CD14-positive monocyte (primary cell): ENCODE measurements at regions not wholly inside any gene's neighbourhood (a gene's known extent, or its start where the extent isn't known, plus 50 kb on each side); places are given as distances from the start of the nearest gene placed in this dataset.

Source experiments
- DNase-seq, 3 donors: peaks; one replicate each; pipeline ENCODE4 v3.0.0-alpha.2; 2011 to 2022
- H2AFZ ChIP-seq: 2 replicates; pipeline ENCODE4 v1.6.0; 2012; ENCODE audit warnings: mild to moderate bottlenecking, low read depth, low read length, inconsistent platforms; ENCODE audit not compliant: insufficient read depth, poor library complexity, severe bottlenecking
- H3K27ac ChIP-seq, 2 donors: 1 replicate in 1 of 2; 2 replicates in 1 of 2; pipeline ENCODE4 v1.5.1; 2012 to 2013; ENCODE audit warnings: low read length in 2 of 2, control low read depth in 1 of 2, inconsistent platforms in 1 of 2, low read depth in 1 of 2, mild to moderate bottlenecking in 1 of 2
- H3K27me3 ChIP-seq, 2 donors: one replicate each; pipeline versions ENCODE4 v1.6.0 to v1.6.1; 2011 to 2013; ENCODE audit warnings: low read length in 2 of 2; ENCODE audit not compliant: control insufficient read depth in 2 of 2, insufficient read depth in 2 of 2
- H3K36me3 ChIP-seq, 2 donors: replicated peaks in 1 of 2; 1 replicate in 1 of 2; 2 replicates in 1 of 2; pipeline versions ENCODE4 v1.5.1 to v1.6.1; 2012 to 2013; ENCODE audit warnings: low read length in 2 of 2, control low read depth in 1 of 2, inconsistent platforms in 1 of 2, mild to moderate bottlenecking in 1 of 2; ENCODE audit not compliant: insufficient read depth in 2 of 2, control insufficient read depth in 1 of 2
- H3K4me1 ChIP-seq, 2 donors: 1 replicate in 1 of 2; 2 replicates in 1 of 2; pipeline versions ENCODE4 v1.5.1 to v1.6.1; 2012 to 2013; ENCODE audit warnings: low read length in 2 of 2, control low read depth in 1 of 2, inconsistent platforms in 1 of 2, mild to moderate bottlenecking in 1 of 2, moderate library complexity in 1 of 2; ENCODE audit not compliant: insufficient read depth in 2 of 2, control insufficient read depth in 1 of 2
- H3K4me2 ChIP-seq: replicated peaks from 2 replicates; pipeline ENCODE3; 2012; ENCODE audit warnings: low read length, moderate library complexity, mild to moderate bottlenecking; ENCODE audit not compliant: poor library complexity, severe bottlenecking; ENCODE audit errors: extremely low read depth
- H3K4me3 ChIP-seq, 3 experiments: fragments of 200-600 bp in 1 of 3; sonication (generic) in 1 of 3; replicated peaks in 1 of 3; 1 replicate in 2 of 3; 2 replicates in 1 of 3; pipeline ENCODE4 v1.5.1; 2011 to 2013; ENCODE audit warnings: low read length in 3 of 3, mild to moderate bottlenecking in 3 of 3, control low read depth in 2 of 3, low read depth in 2 of 3, inconsistent platforms in 1 of 3, moderate library complexity in 1 of 3
- H3K79me2 ChIP-seq: 2 replicates; pipeline ENCODE4 v1.6.0; 2012; ENCODE audit warnings: mild to moderate bottlenecking, control low read depth, inconsistent platforms, low read length, moderate library complexity; ENCODE audit not compliant: insufficient read depth
- H3K9ac ChIP-seq: 2 replicates; pipeline ENCODE4 v1.6.0; 2017; ENCODE audit warnings: low read length, mild to moderate bottlenecking; ENCODE audit not compliant: insufficient read depth, poor library complexity, severe bottlenecking
- H3K9me3 ChIP-seq, 2 donors: replicated peaks in 1 of 2; 1 replicate in 1 of 2; 2 replicates in 1 of 2; pipeline versions ENCODE4 v1.5.1 to v1.6.1; 2012 to 2013; ENCODE audit warnings: low read length in 2 of 2, control low read depth in 1 of 2; ENCODE audit not compliant: control insufficient read depth in 1 of 2, insufficient read depth in 1 of 2
- H4K20me1 ChIP-seq: 2 replicates; pipeline ENCODE4 v1.6.0; 2012; ENCODE audit warnings: mild to moderate bottlenecking, low read length, control low read depth, moderate library complexity; ENCODE audit not compliant: insufficient read depth
- H3K27ac Mint-ChIP-seq, 7 donors: one replicate each; pipeline ENCODE4 v1.8.0; 2020; ENCODE audit warnings: mild to moderate bottlenecking in 7 of 7, mixed read lengths in 7 of 7, moderate library complexity in 6 of 7, inconsistent platforms in 2 of 7
- H3K27me3 Mint-ChIP-seq, 3 donors: one replicate each; pipeline ENCODE4 v1.8.0; 2021 to 2022; ENCODE audit warnings: low read depth in 3 of 3, mild to moderate bottlenecking in 3 of 3, mixed read lengths in 3 of 3, moderate library complexity in 3 of 3, inconsistent platforms in 1 of 3
- H3K36me3 Mint-ChIP-seq, 2 donors: one replicate each; pipeline ENCODE4 v1.8.0; 2020; ENCODE audit warnings: mixed read lengths in 2 of 2, inconsistent platforms in 1 of 2, mild to moderate bottlenecking in 1 of 2
- H3K4me1 Mint-ChIP-seq: one replicate; pipeline ENCODE4 v1.8.0; 2020; ENCODE audit warnings: mild to moderate bottlenecking, mixed read lengths
- H3K4me3 Mint-ChIP-seq, 2 donors: one replicate each; pipeline ENCODE4 v1.8.0; 2020; ENCODE audit warnings: mild to moderate bottlenecking in 2 of 2, mixed read lengths in 2 of 2, moderate library complexity in 1 of 2
- H3K9me3 Mint-ChIP-seq, 7 donors: one replicate each; pipeline ENCODE4 v1.8.0; 2020 to 2022; ENCODE audit warnings: mixed read lengths in 7 of 7, mild to moderate bottlenecking in 6 of 7, moderate library complexity in 6 of 7, inconsistent platforms in 2 of 7
- CTCF ChIP-seq: fragments of 200-600 bp; IDR thresholded peaks from one replicate; pipeline ENCODE4 v1.8.0; 2022; ENCODE audit warnings: antibody characterized with exemption, mild to moderate bottlenecking
- WGBS: methylation state at CpG from one replicate; pipeline ENCODE4 v1.1.5; 2013; ENCODE audit warnings: missing lambda C conversion rate; ENCODE audit not compliant: insufficient coverage; 5-methylcytosine and 5-hydroxymethylcytosine counted together
- intact Hi-C, 2 donors: fragments of 100-400 bp; cut with micrococcal nuclease; formaldehyde crosslinking; loops; one replicate each; pipeline versions ENCODE4 v1.15.0 to v1.15.1; 2023

DNA sequence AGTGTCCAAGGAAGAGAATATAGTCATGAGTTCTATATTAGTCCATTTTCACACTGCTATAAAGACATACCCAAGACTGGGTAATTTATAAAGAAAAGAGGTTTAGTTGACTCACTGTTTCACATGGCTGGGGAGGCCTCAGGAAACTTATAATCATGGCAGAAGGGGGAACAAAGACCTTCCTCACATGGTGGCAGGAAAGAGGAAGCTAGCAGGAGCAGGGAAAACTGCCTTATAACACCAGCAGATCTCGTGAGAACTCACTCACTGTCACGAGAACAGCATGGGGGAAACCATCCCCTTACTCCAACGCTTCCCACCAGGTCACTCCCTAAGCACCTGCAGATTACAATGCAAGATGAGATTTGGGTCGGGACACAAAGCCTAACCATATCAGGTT lies 139.0 kb upstream of the ZNF438 start:
- H3K27ac Mint-ChIP-seq, result peak overlapping the region in 1 of 7 donors; percentile 9
- H3K36me3 Mint-ChIP-seq, result peaks cover 0 to 2% of the 10 kb centered on the region in 2 donors
- intact Hi-C loops, result no loop called here
- no peak overlapping the region for H3K9ac ChIP-seq
- peak in 2 of 3 donors; percentile 10 to 29 for DNase-seq
- no peaks in the 10 kb centered on the region for H3K27me3 ChIP-seq
- H3K4me3 ChIP-seq, result no peak overlapping the region
- 56% methylated on average over 3 of the region's 4 CpGs for WGBS
- H3K27me3 Mint-ChIP-seq, result peaks cover 1 to 2% (median 2%) of the 10 kb centered on the region in 3 donors
- no peak overlapping the region for H3K4me3 Mint-ChIP-seq
- no peak overlapping the region for H3K4me2 ChIP-seq
- no peaks in the 10 kb centered on the region for H3K79me2 ChIP-seq
- no peak for TF ChIP-seq CTCF
- H3K27ac ChIP-seq, result no peak overlapping the region
- no peaks in the 10 kb centered on the region for H3K36me3 ChIP-seq
- H3K4me1 Mint-ChIP-seq, result peaks cover 6% of the 10 kb centered on the region
- no peaks in the 10 kb centered on the region for H4K20me1 ChIP-seq
- no peak overlapping the region for H2AFZ ChIP-seq
- no peaks in the 10 kb centered on the region for H3K4me1 ChIP-seq
- H3K9me3 ChIP-seq, result peaks cover 14 to 19% of the 10 kb centered on the region in 2 donors
- H3K9me3 Mint-ChIP-seq, result peaks cover 19 to 33% (median 31%) of the 10 kb centered on the region in 7 donors

- Histone ChIP-seq H4K20me1 (no peaks in the 10 kb centered on the region), H3K4me1 (no peaks in the 10 kb centered on the region), H3K27me3 (no peaks in the 10 kb centered on the region), H3K9ac (no peak overlapping the region), H3K27ac (no peak overlapping the region), H3K4me3 (no peak overlapping the region), H3K9me3 (peaks cover 22% of the 10 kb centered on the region in 2 donors), H3K4me2 (no peak overlapping the region), H3K79me2 (no peaks in the 10 kb centered on the region), H2AFZ (no peak overlapping the region), H3K36me3 (no peaks in the 10 kb centered on the region)
- Mint-ChIP-seq H3K27ac (no peak overlapping the region), H3K4me1 (peaks cover 6% of the 10 kb centered on the region), H3K4me3 (no peak overlapping the region), H3K9me3 (peaks cover 23 to 35% (median 28%) of the 10 kb centered on the region in 7 donors), H3K36me3 (peaks cover 0 to 2% of the 10 kb centered on the region in 2 donors), H3K27me3 (peaks cover 0 to 2% (median 1%) of the 10 kb centered on the region in 3 donors)
- 100% methylated on average over 3 of the region's 4 CpGs for WGBS
- no peak for DNase-seq
- intact Hi-C loops, result no loop called here
- no peak for TF ChIP-seq CTCF
These were observed 139.9 kb upstream of the ZNF438 start for GRCh38 chr10:31171402-31172083.
